ENCODE measurements at regions not wholly inside any gene's neighbourhood (a gene's known extent, or its start where the extent isn't known, plus 50 kb on each side); places are given as distances from the start of the nearest gene placed in this dataset.
"Not testable (repeated sequence)": the region's sequence is repeated elsewhere in the genome, so short reads cannot be mapped to it uniquely, and the experiment has no call there.

GRCh38 chr3:64802460-64802859 is 114.7 kb upstream of the ADAMTS9 start:
- Histone ChIP-seq H3K36me3 (ENCODE audit: control insufficient read depth in 3 of 3, insufficient read depth in 2 of 3, low read depth in 1 of 3, low read length in 3 of 3) (no peaks in the 10 kb centered on the region), H3K9me3 (ENCODE audit: control insufficient read depth in 2 of 2, insufficient read depth in 1 of 2, low read depth in 1 of 2, low read length in 1 of 2) (no peaks in the 10 kb centered on the region), H3K4me3 (ENCODE audit: low read depth in 1 of 3, low read length in 3 of 3) (no peak overlapping the region), H3K27me3 (ENCODE audit: control insufficient read depth in 3 of 3, insufficient read depth in 3 of 3, low read length in 3 of 3) (no peaks in the 10 kb centered on the region), H3K27ac (ENCODE audit: low read depth in 1 of 3, low read length in 2 of 3) (no peak overlapping the region), H3K4me1 (ENCODE audit: control insufficient read depth in 3 of 3, insufficient read depth in 2 of 3, low read depth in 1 of 3, low read length in 2 of 3) (peaks cover 0 to 15% (median 8%) of the 10 kb centered on the region in 3 donors)
- 79 to 92% (median 85%) methylated on average over 4 of the region's 4 CpGs for WGBS, 3 donors
- DNase-seq (no peak), FAIRE-seq (no peak)

- Histone ChIP-seq H3K27ac (ENCODE audit: low read depth in 1 of 3, low read length in 2 of 3) (no peak overlapping the region), H3K9me3 (ENCODE audit: control insufficient read depth in 2 of 2, insufficient read depth in 1 of 2, low read depth in 1 of 2, low read length in 1 of 2) (no peaks in the 10 kb centered on the region), H3K4me1 (ENCODE audit: control insufficient read depth in 3 of 3, insufficient read depth in 2 of 3, low read depth in 1 of 3, low read length in 2 of 3) (peaks cover 0 to 9% (median 4%) of the 10 kb centered on the region in 3 donors), H3K36me3 (ENCODE audit: control insufficient read depth in 3 of 3, insufficient read depth in 2 of 3, low read depth in 1 of 3, low read length in 3 of 3) (no peaks in the 10 kb centered on the region), H3K4me3 (ENCODE audit: low read depth in 1 of 3, low read length in 3 of 3) (no peak overlapping the region), H3K27me3 (ENCODE audit: control insufficient read depth in 3 of 3, insufficient read depth in 3 of 3, low read length in 3 of 3) (no peaks in the 10 kb centered on the region)
- FAIRE-seq (no peak), DNase-seq (peak in 1 of 2 donors; percentile 20)
- 59 to 67% (median 62%) methylated on average over 3 of the region's 3 CpGs for WGBS, 3 donors
Observed at GRCh38 chr3:64801856-64802255, 114.1 kb upstream of the ADAMTS9 start.

- H3K27ac ChIP-seq (ENCODE audit: low read depth in 1 of 3, low read length in 2 of 3), result peak overlapping the region in 1 of 3 donors; percentile 27
- H3K27me3 ChIP-seq (ENCODE audit: control insufficient read depth in 3 of 3, insufficient read depth in 3 of 3, low read length in 3 of 3), result no peaks in the 10 kb centered on the region
- WGBS, 3 donors, result 17 to 62% (median 28%) methylated on average over 8 of the region's 8 CpGs
- DNase-seq (peak; percentile 34 to 53), FAIRE-seq (no peak)
- H3K4me3 ChIP-seq (ENCODE audit: low read depth in 1 of 3, low read length in 3 of 3), result no peak overlapping the region
- H3K4me1 ChIP-seq (ENCODE audit: control insufficient read depth in 3 of 3, insufficient read depth in 2 of 3, low read depth in 1 of 3, low read length in 2 of 3), result peaks cover 0 to 2% (median 2%) of the 10 kb centered on the region in 3 donors
- H3K36me3 ChIP-seq (ENCODE audit: control insufficient read depth in 3 of 3, insufficient read depth in 2 of 3, low read depth in 1 of 3, low read length in 3 of 3), result no peaks in the 10 kb centered on the region
- H3K9me3 ChIP-seq (ENCODE audit: control insufficient read depth in 2 of 2, insufficient read depth in 1 of 2, low read depth in 1 of 2, low read length in 1 of 2), result no peaks in the 10 kb centered on the region
Observed at GRCh38 chr3:64799606-64800005, 111.8 kb upstream of the ADAMTS9 start.

- no peaks in the 10 kb centered on the region for H3K9me3 ChIP-seq (ENCODE audit: control insufficient read depth in 2 of 2, insufficient read depth in 1 of 2, low read depth in 1 of 2, low read length in 1 of 2)
- FAIRE-seq, result no peak
- no peak overlapping the region for H3K4me3 ChIP-seq (ENCODE audit: low read depth in 1 of 3, low read length in 3 of 3)
- no peak for DNase-seq
- H3K4me1 ChIP-seq (ENCODE audit: control insufficient read depth in 3 of 3, insufficient read depth in 2 of 3, low read depth in 1 of 3, low read length in 2 of 3), result peaks cover 0 to 2% (median 2%) of the 10 kb centered on the region in 3 donors
- no peaks in the 10 kb centered on the region for H3K36me3 ChIP-seq (ENCODE audit: control insufficient read depth in 3 of 3, insufficient read depth in 2 of 3, low read depth in 1 of 3, low read length in 3 of 3)
- no peaks in the 10 kb centered on the region for H3K27me3 ChIP-seq (ENCODE audit: control insufficient read depth in 3 of 3, insufficient read depth in 3 of 3, low read length in 3 of 3)
- WGBS, 3 donors, result 85 to 92% (median 86%) methylated on average over 5 of the region's 5 CpGs
- H3K27ac ChIP-seq (ENCODE audit: low read depth in 1 of 3, low read length in 2 of 3), result no peak overlapping the region
Observed at GRCh38 chr3:64798316-64798715, 110.5 kb upstream of the ADAMTS9 start.

GRCh38 chr3:64796607-64797399 is 109.0 kb upstream of the ADAMTS9 start:
- Histone ChIP-seq H3K27me3 (ENCODE audit: control insufficient read depth in 3 of 3, insufficient read depth in 3 of 3, low read length in 3 of 3) (no peaks in the 10 kb centered on the region), H3K27ac (ENCODE audit: low read depth in 1 of 3, low read length in 2 of 3) (no peak overlapping the region)
- FAIRE-seq, result no peak

GRCh38 chr3:64792445-64792844 is 104.6 kb upstream of the ADAMTS9 start:
- no peak overlapping the region for H3K4me3 ChIP-seq (ENCODE audit: low read depth in 1 of 3, low read length in 3 of 3)
- H3K27ac ChIP-seq (ENCODE audit: low read depth in 1 of 3, low read length in 2 of 3), result no peak overlapping the region
- no peak for FAIRE-seq
- H3K27me3 ChIP-seq (ENCODE audit: control insufficient read depth in 3 of 3, insufficient read depth in 3 of 3, low read length in 3 of 3), result no peaks in the 10 kb centered on the region
- 76 to 81% (median 81%) methylated on average over 3 of the region's 3 CpGs for WGBS, 3 donors
- no peaks in the 10 kb centered on the region for H3K9me3 ChIP-seq (ENCODE audit: control insufficient read depth in 2 of 2, insufficient read depth in 1 of 2, low read depth in 1 of 2, low read length in 1 of 2)
- no peak for DNase-seq
- no peaks in the 10 kb centered on the region for H3K4me1 ChIP-seq (ENCODE audit: control insufficient read depth in 3 of 3, insufficient read depth in 2 of 3, low read depth in 1 of 3, low read length in 2 of 3)
- H3K36me3 ChIP-seq (ENCODE audit: control insufficient read depth in 3 of 3, insufficient read depth in 2 of 3, low read depth in 1 of 3, low read length in 3 of 3), result no peaks in the 10 kb centered on the region

More at GRCh38 chr3:64796607-64797399, 109.0 kb upstream of the ADAMTS9 start:
- no peak for DNase-seq
- Histone ChIP-seq H3K36me3 (ENCODE audit: control insufficient read depth in 3 of 3, insufficient read depth in 2 of 3, low read depth in 1 of 3, low read length in 3 of 3) (no peaks in the 10 kb centered on the region), H3K4me1 (ENCODE audit: control insufficient read depth in 3 of 3, insufficient read depth in 2 of 3, low read depth in 1 of 3, low read length in 2 of 3) (no peaks in the 10 kb centered on the region), H3K9me3 (ENCODE audit: control insufficient read depth in 2 of 2, insufficient read depth in 1 of 2, low read depth in 1 of 2, low read length in 1 of 2) (no peaks in the 10 kb centered on the region), H3K4me3 (ENCODE audit: low read depth in 1 of 3, low read length in 3 of 3) (no peak overlapping the region)
- 70 to 89% (median 73%) methylated on average over 7 of the region's 7 CpGs for WGBS, 3 donors

- WGBS, 3 donors, result 97 to 98% (median 97%) methylated on average over 4 of the region's 4 CpGs
- H3K9me3 ChIP-seq (ENCODE audit: control insufficient read depth in 2 of 2, insufficient read depth in 1 of 2, low read depth in 1 of 2, low read length in 1 of 2), result no peaks in the 10 kb centered on the region
Observed at GRCh38 chr3:64789111-64789510, 101.3 kb upstream of the ADAMTS9 start.

GRCh38 chr3:64783200-64783599 is 95.4 kb upstream of the ADAMTS9 start:
- Histone ChIP-seq H3K4me1 (ENCODE audit: control insufficient read depth in 3 of 3, insufficient read depth in 2 of 3, low read depth in 1 of 3, low read length in 2 of 3) (no peaks in the 10 kb centered on the region), H3K27me3 (ENCODE audit: control insufficient read depth in 3 of 3, insufficient read depth in 3 of 3, low read length in 3 of 3) (no peaks in the 10 kb centered on the region), H3K27ac (ENCODE audit: low read depth in 1 of 3, low read length in 2 of 3) (no peak overlapping the region), H3K36me3 (ENCODE audit: control insufficient read depth in 3 of 3, insufficient read depth in 2 of 3, low read depth in 1 of 3, low read length in 3 of 3) (no peaks in the 10 kb centered on the region), H3K4me3 (ENCODE audit: low read depth in 1 of 3, low read length in 3 of 3) (no peak overlapping the region), H3K9me3 (ENCODE audit: control insufficient read depth in 2 of 2, insufficient read depth in 1 of 2, low read depth in 1 of 2, low read length in 1 of 2) (no peaks in the 10 kb centered on the region)
- FAIRE-seq (no peak), DNase-seq (no peak)

More at GRCh38 chr3:64789111-64789510, 101.3 kb upstream of the ADAMTS9 start:
- Histone ChIP-seq H3K27me3 (ENCODE audit: control insufficient read depth in 3 of 3, insufficient read depth in 3 of 3, low read length in 3 of 3) (no peaks in the 10 kb centered on the region), H3K36me3 (ENCODE audit: control insufficient read depth in 3 of 3, insufficient read depth in 2 of 3, low read depth in 1 of 3, low read length in 3 of 3) (no peaks in the 10 kb centered on the region), H3K4me1 (ENCODE audit: control insufficient read depth in 3 of 3, insufficient read depth in 2 of 3, low read depth in 1 of 3, low read length in 2 of 3) (no peaks in the 10 kb centered on the region), H3K4me3 (ENCODE audit: low read depth in 1 of 3, low read length in 3 of 3) (no peak overlapping the region), H3K27ac (ENCODE audit: low read depth in 1 of 3, low read length in 2 of 3) (no peak overlapping the region)
- no peak for FAIRE-seq
- DNase-seq, result no peak

- WGBS, 3 donors, result 88 to 92% (median 91%) methylated on average over 4 of the region's 4 CpGs
Observed at GRCh38 chr3:64780923-64781322, 93.1 kb upstream of the ADAMTS9 start.

More at GRCh38 chr3:64780923-64781322, 93.1 kb upstream of the ADAMTS9 start:
- H3K9me3 ChIP-seq (ENCODE audit: control insufficient read depth in 2 of 2, insufficient read depth in 1 of 2, low read depth in 1 of 2, low read length in 1 of 2); FAIRE-seq; H3K27me3 ChIP-seq (ENCODE audit: control insufficient read depth in 3 of 3, insufficient read depth in 3 of 3, low read length in 3 of 3); H3K4me3 ChIP-seq (ENCODE audit: low read depth in 1 of 3, low read length in 3 of 3); H3K4me1 ChIP-seq (ENCODE audit: control insufficient read depth in 3 of 3, insufficient read depth in 2 of 3, low read depth in 1 of 3, low read length in 2 of 3); H3K36me3 ChIP-seq (ENCODE audit: control insufficient read depth in 3 of 3, insufficient read depth in 2 of 3, low read depth in 1 of 3, low read length in 3 of 3); H3K27ac ChIP-seq (ENCODE audit: low read depth in 1 of 3, low read length in 2 of 3); DNase-seq: not testable (repeated sequence)

Measured in small intestine (tissue), 7 donors.